Erythroblast (primary cell): ENCODE measurements at regions not wholly inside any gene's neighbourhood (a gene's known extent, or its start where the extent isn't known, plus 50 kb on each side); places are given as distances from the start of the nearest gene placed in this dataset.

Experiments used
- GATA1 ChIP-seq: IDR thresholded peaks from 2 replicates; pipeline ENCODE4 v1.6.1; 2011; ENCODE audit warnings: low read depth, mild to moderate bottlenecking, control low read depth, low read length, moderate library complexity
- POLR2A ChIP-seq: IDR thresholded peaks from 2 replicates; pipeline ENCODE4 v1.6.1; 2011; ENCODE audit warnings: mild to moderate bottlenecking, low read length

GRCh38 chr2:13466076-13466475 is 749.3 kb downstream of the TRIB2 start:
- TF ChIP-seq POLR2A (no peak), GATA1 (no peak)
